Upper lobe of left lung (tissue), 6 donors: ENCODE measurements at regions not wholly inside any gene's neighbourhood (a gene's known extent, or its start where the extent isn't known, plus 50 kb on each side); places are given as distances from the start of the nearest gene placed in this dataset.

Experiments
- ATAC-seq, 2 donors: fragments of 200-7000 bp; cut with Tn5 transposase; one replicate each; pipeline ENCODE4 v1.9.1; 2022; ENCODE audit warnings: mild to moderate bottlenecking in 2 of 2, moderate library complexity in 2 of 2; ENCODE audit not compliant: low FRiP score in 2 of 2
- DNase-seq, 2 donors: peaks; one replicate each; pipeline ENCODE4 v3.0.0-alpha.2; 2019 to 2020
- H3K27ac ChIP-seq, 4 donors: fragments of 200-600 bp; sonication (generic); one replicate each; pipeline ENCODE4 v1.5.1; 2016 to 2019
- H3K27me3 ChIP-seq, 4 donors: fragments of 200-600 bp; sonication (generic); one replicate each; pipeline ENCODE4 v1.5.1; 2017 to 2019
- H3K36me3 ChIP-seq, 4 donors: fragments of 200-600 bp; sonication (generic); one replicate each; pipeline ENCODE4 v1.5.1; 2016 to 2019
- H3K4me1 ChIP-seq, 4 donors: fragments of 200-600 bp; sonication (generic); one replicate each; pipeline ENCODE4 v1.5.1; 2018 to 2019
- H3K4me3 ChIP-seq, 4 donors: fragments of 200-600 bp; sonication (generic); one replicate each; pipeline ENCODE4 v1.5.1; 2017 to 2019; ENCODE audit warnings: mild to moderate bottlenecking in 2 of 4, moderate library complexity in 1 of 4
- H3K9me3 ChIP-seq, 4 donors: fragments of 200-600 bp; sonication (generic); one replicate each; pipeline ENCODE4 v1.5.1; 2018 to 2019
- CTCF ChIP-seq, 6 experiments: fragments of 450-650 bp in 4 of 6; fragments of 200-600 bp in 2 of 6; sonication (generic) in 2 of 6; IDR thresholded peaks; one replicate each; pipeline ENCODE4 v1.5.1; 2016 to 2019; ENCODE audit warnings: antibody characterized with exemption in 6 of 6
- EP300 ChIP-seq, 4 donors: sonication (generic); formaldehyde crosslinking; IDR thresholded peaks; one replicate each; pipeline ENCODE4 v1.5.1; 2017; ENCODE audit warnings: antibody characterized with exemption in 4 of 4, control low read depth in 2 of 4
- POLR2A ChIP-seq, 4 donors: fragments of 450-650 bp; IDR thresholded peaks; one replicate each; pipeline ENCODE4 v1.5.1; 2016 to 2017; ENCODE audit warnings: antibody characterized with exemption in 4 of 4, mild to moderate bottlenecking in 2 of 4
- POLR2AphosphoS5 ChIP-seq, 2 donors: sonication (generic); formaldehyde crosslinking; IDR thresholded peaks; one replicate each; pipeline ENCODE4 v1.5.1; 2017; ENCODE audit warnings: antibody characterized with exemption in 2 of 2
- WGBS, 2 donors: methylation state at CpG; one replicate each; pipeline ENCODE4 v1.1.5; 2017 to 2018; 5-methylcytosine and 5-hydroxymethylcytosine counted together
- donor health status: DM: no; HTN: no; CAD: no; lungs with moderate emphysema.
- donor health status: DM: no; HTN: yes; CAD: no; lungs with severe emphysema.

DNA sequence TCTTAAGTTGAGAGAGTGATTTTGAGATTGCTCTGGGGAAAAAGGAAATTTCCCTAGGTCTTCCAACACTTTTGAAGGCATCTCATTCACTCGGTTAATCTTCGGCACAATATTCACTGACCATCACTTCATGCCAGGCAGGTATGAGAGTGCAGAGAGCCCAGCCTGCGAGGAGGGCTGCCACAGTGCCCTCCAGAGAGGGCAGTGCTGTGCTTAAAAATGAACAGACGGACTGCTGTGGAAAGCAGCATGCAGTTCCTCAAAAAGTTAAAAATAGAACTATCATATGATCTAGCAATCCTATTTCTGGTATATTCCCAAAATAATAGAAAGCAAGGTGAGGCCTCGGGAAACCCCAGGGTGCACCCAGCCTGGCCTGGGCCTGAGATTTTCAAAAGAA is 374.9 kb upstream of the RAB6C start:
- no peak overlapping the region for H3K27ac ChIP-seq
- ATAC-seq (no peak), DNase-seq (no peak)
- no peak overlapping the region for H3K4me3 ChIP-seq
- no peaks in the 10 kb centered on the region for H3K9me3 ChIP-seq
- WGBS, 2 donors = 62 to 63% methylated on average over 5 of the region's 5 CpGs
- H3K27me3 ChIP-seq = no peaks in the 10 kb centered on the region
- no peak for TF ChIP-seq CTCF (IDR thresholded peaks at IDR 0.05)
- no peak for TF ChIP-seq POLR2A (IDR thresholded peaks at IDR 0.05)
- no peak for TF ChIP-seq EP300 (IDR thresholded peaks at IDR 0.05)
- no peak for TF ChIP-seq POLR2AphosphoS5 (IDR thresholded peaks at IDR 0.05)
- H3K4me1 ChIP-seq = no peaks in the 10 kb centered on the region
- H3K36me3 ChIP-seq = no peaks in the 10 kb centered on the region

GRCh38 chr2:129605646-129606045 is 373.8 kb upstream of the RAB6C start:
- WGBS, 2 donors = 54 to 62% methylated on average over 6 of the region's 6 CpGs
- H3K4me1 ChIP-seq = no peaks in the 10 kb centered on the region
- TF ChIP-seq POLR2AphosphoS5 (IDR thresholded peaks at IDR 0.05) = no peak
- H3K36me3 ChIP-seq = no peaks in the 10 kb centered on the region
- DNase-seq = no peak
- H3K4me3 ChIP-seq = no peak overlapping the region
- no peaks in the 10 kb centered on the region for H3K27me3 ChIP-seq
- no peak for ATAC-seq
- no peak overlapping the region for H3K27ac ChIP-seq
- H3K9me3 ChIP-seq = no peaks in the 10 kb centered on the region

DNA sequence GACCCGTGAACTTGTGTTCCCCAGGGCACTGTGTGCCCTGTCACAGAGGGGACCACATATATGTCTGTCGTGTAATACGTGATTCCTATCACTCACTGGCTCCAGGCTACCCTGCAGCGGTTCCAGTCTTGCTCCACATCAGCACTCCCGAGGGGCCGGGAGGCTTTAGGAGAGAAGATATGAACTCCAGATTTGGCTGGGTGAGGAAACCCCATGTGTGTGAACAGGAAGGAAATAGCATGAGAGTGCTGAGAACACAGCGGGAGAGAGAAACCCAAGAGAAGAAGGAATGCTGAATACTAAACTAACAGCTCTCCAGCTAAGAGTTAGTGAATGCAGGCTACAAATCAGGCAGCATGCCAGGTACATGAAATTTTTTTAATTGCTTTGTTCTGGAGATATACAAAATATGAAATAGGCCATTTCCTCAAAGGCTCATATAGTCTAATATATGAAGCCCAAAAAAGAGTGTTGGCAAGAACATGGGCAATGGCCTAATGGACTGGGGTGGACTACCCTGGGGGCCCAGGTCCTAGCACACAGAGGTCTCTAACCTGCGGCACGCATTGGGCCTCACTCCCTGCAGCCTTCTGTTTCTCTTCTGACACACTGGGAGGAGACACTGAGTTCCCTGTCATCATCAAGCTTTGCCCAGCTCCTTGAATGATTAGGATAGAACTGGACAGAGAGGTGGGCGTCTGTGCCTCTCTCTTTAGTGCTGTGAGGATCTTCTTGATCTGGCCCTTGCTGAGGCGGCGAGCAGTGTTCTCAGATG is 372.8 kb upstream of the RAB6C start:
- no peaks in the 10 kb centered on the region for H3K9me3 ChIP-seq
- WGBS, 2 donors = 59% methylated on average over 10 to 12 of the region's 12 CpGs
- TF ChIP-seq CTCF (IDR thresholded peaks at IDR 0.05) (no peak), POLR2AphosphoS5 (IDR thresholded peaks at IDR 0.05) (no peak), POLR2A (IDR thresholded peaks at IDR 0.05) (no peak), EP300 (IDR thresholded peaks at IDR 0.05) (no peak)
- ATAC-seq (no peak), DNase-seq (no peak)
- no peak overlapping the region for H3K27ac ChIP-seq
- no peaks in the 10 kb centered on the region for H3K27me3 ChIP-seq
- no peaks in the 10 kb centered on the region for H3K4me1 ChIP-seq
- H3K4me3 ChIP-seq = no peak overlapping the region
- H3K36me3 ChIP-seq = no peaks in the 10 kb centered on the region

- Histone ChIP-seq H3K9me3 (no peaks in the 10 kb centered on the region), H3K4me1 (no peaks in the 10 kb centered on the region), H3K27me3 (no peaks in the 10 kb centered on the region), H3K36me3 (no peaks in the 10 kb centered on the region), H3K4me3 (no peak overlapping the region), H3K27ac (no peak overlapping the region)
- DNase-seq (no peak), ATAC-seq (no peak)
- WGBS, 2 donors = 89 to 92% methylated on average over 3 of the region's 3 CpGs
- no peak for TF ChIP-seq POLR2AphosphoS5 (IDR thresholded peaks at IDR 0.05)
- no peak for TF ChIP-seq EP300 (IDR thresholded peaks at IDR 0.05)
- no peak for TF ChIP-seq POLR2A (IDR thresholded peaks at IDR 0.05)
- TF ChIP-seq CTCF (IDR thresholded peaks at IDR 0.05) = no peak
Observed at GRCh38 chr2:129609224-129609623, 370.2 kb upstream of the RAB6C start.

- ATAC-seq = no peak
- no peak for DNase-seq
Observed at GRCh38 chr2:129610766-129611165, 368.7 kb upstream of the RAB6C start.

More at GRCh38 chr2:129610766-129611165, 368.7 kb upstream of the RAB6C start:
- Histone ChIP-seq H3K27ac (no peak overlapping the region), H3K9me3 (no peaks in the 10 kb centered on the region), H3K4me1 (no peaks in the 10 kb centered on the region), H3K27me3 (no peaks in the 10 kb centered on the region), H3K36me3 (no peaks in the 10 kb centered on the region), H3K4me3 (no peak overlapping the region)
- TF ChIP-seq POLR2AphosphoS5 (IDR thresholded peaks at IDR 0.05) (no peak), EP300 (IDR thresholded peaks at IDR 0.05) (no peak), POLR2A (IDR thresholded peaks at IDR 0.05) (no peak), CTCF (IDR thresholded peaks at IDR 0.05) (no peak)
- 86 to 87% methylated on average over 6 of the region's 6 CpGs for WGBS, 2 donors
